Uterus (tissue), 2 donors: ENCODE measurements at regions not wholly inside any gene's neighbourhood (a gene's known extent, or its start where the extent isn't known, plus 50 kb on each side); places are given as distances from the start of the nearest gene placed in this dataset.

Source experiments
- POLR2A ChIP-seq, 2 donors: fragments of 450-650 bp; IDR thresholded peaks; one replicate each; pipeline ENCODE4 v1.6.1; 2016; ENCODE audit warnings: antibody characterized with exemption in 2 of 2, mild to moderate bottlenecking in 1 of 2, moderate library complexity in 1 of 2
- TF ChIP-seq, protein P1 (sequence below), 4 experiments: fragments of 200-600 bp in 2 of 4; fragments of 450-650 bp in 2 of 4; sonication (generic) in 2 of 4; IDR thresholded peaks; one replicate each; pipeline ENCODE4 v1.5.1; 2016 to 2019; ENCODE audit warnings: antibody characterized with exemption in 4 of 4, mild to moderate bottlenecking in 2 of 4, moderate library complexity in 1 of 4

DNA sequence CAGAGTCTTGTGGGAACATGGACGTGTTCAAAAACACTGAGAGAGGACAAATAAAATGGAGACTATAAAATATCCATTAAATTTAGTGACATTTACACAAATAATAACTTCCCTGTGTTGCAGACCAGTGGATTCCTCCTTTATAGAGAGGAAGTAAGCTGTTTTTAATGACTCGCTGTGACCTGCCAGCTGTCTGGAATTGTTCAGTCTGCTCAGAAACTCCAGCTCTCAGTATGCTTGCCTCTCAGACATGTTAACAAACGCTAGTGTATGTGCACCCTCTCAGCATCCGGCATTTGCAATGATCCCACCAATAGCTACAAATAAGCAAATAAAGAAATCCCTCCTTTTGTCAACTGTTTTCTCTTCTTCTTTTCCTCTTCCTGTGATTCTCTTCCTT is 158.0 kb upstream of the TCF21 start:
- TF ChIP-seq, protein P1, sequence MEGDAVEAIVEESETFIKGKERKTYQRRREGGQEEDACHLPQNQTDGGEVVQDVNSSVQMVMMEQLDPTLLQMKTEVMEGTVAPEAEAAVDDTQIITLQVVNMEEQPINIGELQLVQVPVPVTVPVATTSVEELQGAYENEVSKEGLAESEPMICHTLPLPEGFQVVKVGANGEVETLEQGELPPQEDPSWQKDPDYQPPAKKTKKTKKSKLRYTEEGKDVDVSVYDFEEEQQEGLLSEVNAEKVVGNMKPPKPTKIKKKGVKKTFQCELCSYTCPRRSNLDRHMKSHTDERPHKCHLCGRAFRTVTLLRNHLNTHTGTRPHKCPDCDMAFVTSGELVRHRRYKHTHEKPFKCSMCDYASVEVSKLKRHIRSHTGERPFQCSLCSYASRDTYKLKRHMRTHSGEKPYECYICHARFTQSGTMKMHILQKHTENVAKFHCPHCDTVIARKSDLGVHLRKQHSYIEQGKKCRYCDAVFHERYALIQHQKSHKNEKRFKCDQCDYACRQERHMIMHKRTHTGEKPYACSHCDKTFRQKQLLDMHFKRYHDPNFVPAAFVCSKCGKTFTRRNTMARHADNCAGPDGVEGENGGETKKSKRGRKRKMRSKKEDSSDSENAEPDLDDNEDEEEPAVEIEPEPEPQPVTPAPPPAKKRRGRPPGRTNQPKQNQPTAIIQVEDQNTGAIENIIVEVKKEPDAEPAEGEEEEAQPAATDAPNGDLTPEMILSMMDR (IDR thresholded peaks at IDR 0.05), result no peak
- TF ChIP-seq POLR2A (IDR thresholded peaks at IDR 0.05), result no peak
